AG04449 (cell line): ENCODE measurements at regions not wholly inside any gene's neighbourhood (a gene's known extent, or its start where the extent isn't known, plus 50 kb on each side); places are given as distances from the start of the nearest gene placed in this dataset.

Source experiments
- CTCF ChIA-PET: fragments of 350-600 bp; formaldehyde crosslinking; extraction: SDS; loops from one replicate; lab custom pipeline; 2021; ENCODE audit warnings: antibody characterized with exemption; lab: Yijun Ruan, JAX
- POLR2A ChIA-PET: fragments of 400-600, 350-600 bp; formaldehyde crosslinking; extraction: SDS; loops from one replicate; lab custom pipeline; 2020; ENCODE audit warnings: antibody characterized with exemption, inconsistent platforms; lab: Yijun Ruan, JAX
- DNase-seq: peaks from one replicate; pipeline ENCODE4 v3.0.0-alpha.2; 2010; ENCODE audit warnings: low read depth, low spot score
- H3K4me3 ChIP-seq: 2 replicates; pipeline ENCODE4 v1.5.1; 2011; ENCODE audit warnings: low read depth, mild to moderate bottlenecking, control low read depth, low read length
- CTCF ChIP-seq: IDR thresholded peaks from one replicate; pipeline ENCODE4 v1.5.1; 2011; ENCODE audit warnings: mild to moderate bottlenecking, moderate library complexity, low read length, control low read depth, inconsistent platforms; ENCODE audit not compliant: insufficient read depth; ENCODE audit errors: missing control alignments

- CTCF ChIA-PET: interaction anchor here (0.6 to 1.9 kb wide), 2 partner anchors 27 to 1972 kb away, joined by 3 to 5 read pairs; no protein-coding TSS in a partner anchor
- no peak for TF ChIP-seq CTCF
- DNase-seq: no peak
- POLR2A ChIA-PET: no interaction called here
- H3K4me3 ChIP-seq: no peak overlapping the region
These were observed 150.7 kb downstream of the FOXB1 start for GRCh38 chr15:60154764-60155325.

GRCh38 chr15:60155661-60156060 lies 151.6 kb downstream of the FOXB1 start:
- TF ChIP-seq CTCF: no peak

GRCh38 chr15:60160909-60161308 lies 156.8 kb downstream of the FOXB1 start:
- ChIA-PET POLR2A (no interaction called here), CTCF (interaction anchor here (1.1 kb wide), 1 partner anchor 33 kb away, joined by 3 read pairs; no protein-coding TSS in a partner anchor)
- H3K4me3 ChIP-seq: no peak overlapping the region
- no peak for TF ChIP-seq CTCF
- no peak for DNase-seq

More at GRCh38 chr15:60155661-60156060, 151.6 kb downstream of the FOXB1 start:
- H3K4me3 ChIP-seq: no peak overlapping the region
- peak; percentile 7 for DNase-seq
- POLR2A ChIA-PET: no interaction called here
- CTCF ChIA-PET: no interaction called here

- no peak overlapping the region for H3K4me3 ChIP-seq
- no peak for DNase-seq
- CTCF ChIA-PET: interaction anchor here (1.1 kb wide), 1 partner anchor 34 kb away, joined by 3 read pairs; no protein-coding TSS in a partner anchor
- POLR2A ChIA-PET: no interaction called here
- TF ChIP-seq CTCF: no peak
These were observed 157.6 kb downstream of the FOXB1 start for GRCh38 chr15:60161704-60162103.

- CTCF ChIA-PET: no interaction called here
These were observed 158.3 kb downstream of the FOXB1 start for GRCh38 chr15:60162251-60162967.

More at GRCh38 chr15:60162251-60162967, 158.3 kb downstream of the FOXB1 start:
- no peak overlapping the region for H3K4me3 ChIP-seq
- DNase-seq: no peak
- POLR2A ChIA-PET: no interaction called here
- TF ChIP-seq CTCF: no peak
